B cell (primary cell): ENCODE measurements at regions not wholly inside any gene's neighbourhood (a gene's known extent, or its start where the extent isn't known, plus 50 kb on each side); places are given as distances from the start of the nearest gene placed in this dataset.

ENCODE experiments used
- CTCF ChIP-seq: fragments of 200-600 bp; IDR thresholded peaks from one replicate; pipeline ENCODE4 v1.8.0; 2022; ENCODE audit warnings: antibody characterized with exemption, mild to moderate bottlenecking
- EZH2 ChIP-seq: IDR thresholded peaks from 2 replicates; pipeline ENCODE4 v1.6.1; 2012; ENCODE audit warnings: borderline replicate concordance, low read depth, mild to moderate bottlenecking, moderate library complexity, low read length; ENCODE audit not compliant: insufficient read depth, poor library complexity, severe bottlenecking

GRCh38 chr4:116515959-116516358 lies 569.4 kb downstream of the TRAM1L1 start:
- TF ChIP-seq CTCF: no peak
- no peak for TF ChIP-seq EZH2
